NCI-H524 (cell line): ENCODE measurements at regions not wholly inside any gene's neighbourhood (a gene's known extent, or its start where the extent isn't known, plus 50 kb on each side); places are given as distances from the start of the nearest gene placed in this dataset.
"Not testable (repeated sequence)": the region's sequence is repeated elsewhere in the genome, so short reads cannot be mapped to it uniquely, and the experiment has no call there.

Experiments
- DNase-seq, 2 experiments: peaks; one replicate each; lab custom pipeline; 2025; lab: John Stamatoyannopoulos, UW

DNA sequence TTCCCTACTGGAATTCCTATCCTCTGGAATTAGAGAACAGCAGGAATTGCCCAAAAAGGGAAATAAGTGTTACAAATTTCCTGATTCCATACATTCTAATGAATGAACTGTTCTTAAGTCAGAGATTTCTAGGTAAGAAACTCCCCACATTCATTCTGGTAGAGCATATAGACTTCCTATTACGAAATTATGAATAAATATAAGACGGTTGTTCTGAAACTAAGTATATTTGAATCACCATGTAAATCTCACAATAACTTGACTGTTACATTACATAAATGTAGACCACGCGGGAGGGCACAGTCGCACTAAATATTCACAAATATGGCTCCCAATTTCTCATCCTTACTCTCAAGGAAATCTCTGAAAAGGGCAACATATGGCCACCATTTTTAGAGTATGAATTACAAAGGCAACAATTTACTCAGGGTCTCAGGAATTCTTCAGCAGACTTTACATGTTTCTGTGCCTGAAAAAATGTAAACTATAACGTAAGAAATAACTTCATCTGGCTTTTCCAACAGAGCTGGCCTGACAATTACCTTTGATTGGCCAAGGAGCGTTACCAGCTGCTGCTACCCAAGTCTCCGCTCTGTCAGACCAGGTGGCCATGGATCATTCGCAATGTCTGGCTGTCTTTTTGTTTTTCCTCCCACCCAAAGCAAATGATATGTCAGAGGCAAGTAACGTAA is 115.8 kb downstream of the MPP7 start:
- no peak for DNase-seq

DNA sequence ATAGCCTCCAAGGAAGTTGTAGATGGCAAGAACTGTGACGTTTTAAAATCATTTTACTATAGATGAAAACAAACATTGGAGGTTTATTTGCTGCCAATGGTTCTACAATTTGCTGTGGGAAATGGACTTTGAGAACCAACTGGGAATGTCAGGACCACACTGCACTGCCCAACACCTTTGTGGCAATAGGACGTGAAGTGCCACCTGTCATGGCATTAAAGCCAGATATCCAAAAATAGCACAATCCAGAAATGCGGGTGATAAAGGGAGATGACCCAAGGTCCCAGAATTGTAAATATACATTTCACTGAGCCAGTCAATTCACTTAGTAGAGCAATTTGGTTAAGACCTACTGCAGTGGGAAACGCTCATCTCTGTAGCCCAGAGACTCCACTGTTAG is 116.4 kb downstream of the MPP7 start:
- no peak for DNase-seq

DNA sequence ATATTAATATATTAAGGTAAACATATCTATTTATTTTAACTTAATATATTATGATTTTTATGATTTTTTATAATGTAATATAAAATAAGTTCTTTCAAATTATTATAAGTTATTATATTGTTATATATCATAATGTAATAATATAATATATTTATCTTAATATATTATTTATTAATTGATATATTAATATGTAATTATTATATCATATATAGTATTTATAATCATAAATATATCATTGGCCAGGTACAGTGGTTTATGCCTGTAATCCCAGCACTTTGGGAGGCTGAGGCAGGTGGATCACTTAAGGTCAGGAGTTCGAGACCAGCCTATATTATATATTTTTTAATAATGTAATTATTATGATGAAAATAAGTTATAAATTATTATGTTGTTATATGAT is 118.1 kb downstream of the MPP7 start:
- DNase-seq, result no peak

DNA sequence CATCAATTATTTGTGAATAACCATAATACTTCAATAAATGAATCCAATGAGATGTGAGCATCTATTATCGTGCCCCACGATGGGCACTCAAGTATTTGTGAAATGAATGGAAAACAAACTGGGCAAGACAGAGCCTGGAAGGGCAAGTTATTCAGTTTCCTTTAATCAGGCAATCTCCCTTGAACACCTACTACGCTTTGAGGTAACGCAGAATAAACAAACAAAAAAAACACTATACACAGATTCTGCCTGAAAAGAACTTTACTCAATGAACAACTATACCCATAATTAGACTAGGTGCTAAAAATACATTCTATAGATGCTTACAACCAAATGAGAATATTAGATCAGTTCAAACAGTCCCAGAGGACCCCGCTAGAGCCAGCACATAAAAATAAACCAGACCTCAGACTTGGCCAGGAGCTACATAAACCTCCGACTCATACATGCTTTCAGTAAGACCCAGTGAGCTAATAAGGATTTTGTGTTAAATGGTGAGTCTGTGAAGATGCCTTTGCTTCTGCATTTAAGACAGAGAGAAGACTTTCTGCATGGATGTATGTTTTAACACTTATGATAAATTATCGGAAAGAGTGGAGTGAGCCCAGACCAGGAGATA is 121.3 kb downstream of the MPP7 start:
- DNase-seq, result no peak

DNA sequence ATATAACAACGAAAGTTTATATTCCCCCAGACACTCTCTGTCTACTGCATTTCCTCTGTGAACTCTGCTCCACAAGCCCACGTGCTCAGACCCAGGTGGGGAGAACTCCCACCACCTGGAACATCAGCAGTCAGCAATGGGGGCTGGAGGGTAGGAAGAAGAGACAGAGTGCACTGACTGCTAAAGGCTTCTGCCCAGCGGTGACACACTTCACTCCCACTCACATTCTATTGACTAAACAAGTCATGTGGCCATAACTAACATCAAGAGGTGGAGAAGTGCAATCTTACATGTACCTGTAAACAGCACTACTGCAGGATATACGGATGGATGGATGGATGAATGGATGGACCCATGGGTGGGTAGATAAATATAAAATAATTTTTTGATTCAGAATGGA is 122.2 kb downstream of the MPP7 start:
- no peak for DNase-seq

DNA sequence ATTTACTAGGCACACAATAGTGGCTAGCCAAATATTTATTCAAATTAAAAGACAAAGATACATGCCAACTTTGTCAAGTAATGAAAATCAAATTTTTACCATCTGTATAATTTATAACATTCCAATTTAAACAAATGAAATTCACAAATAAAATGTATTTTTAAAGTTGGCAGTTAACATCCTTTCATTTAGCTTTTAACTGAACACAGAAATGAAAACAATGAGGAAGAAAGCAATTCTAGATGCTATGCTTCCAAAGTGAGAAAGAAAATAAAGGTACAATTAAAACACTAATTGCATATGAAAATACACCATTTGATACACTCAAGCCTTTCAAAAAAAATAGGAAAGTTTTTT is 123.1 kb downstream of the MPP7 start:
- DNase-seq, result no peak

DNA sequence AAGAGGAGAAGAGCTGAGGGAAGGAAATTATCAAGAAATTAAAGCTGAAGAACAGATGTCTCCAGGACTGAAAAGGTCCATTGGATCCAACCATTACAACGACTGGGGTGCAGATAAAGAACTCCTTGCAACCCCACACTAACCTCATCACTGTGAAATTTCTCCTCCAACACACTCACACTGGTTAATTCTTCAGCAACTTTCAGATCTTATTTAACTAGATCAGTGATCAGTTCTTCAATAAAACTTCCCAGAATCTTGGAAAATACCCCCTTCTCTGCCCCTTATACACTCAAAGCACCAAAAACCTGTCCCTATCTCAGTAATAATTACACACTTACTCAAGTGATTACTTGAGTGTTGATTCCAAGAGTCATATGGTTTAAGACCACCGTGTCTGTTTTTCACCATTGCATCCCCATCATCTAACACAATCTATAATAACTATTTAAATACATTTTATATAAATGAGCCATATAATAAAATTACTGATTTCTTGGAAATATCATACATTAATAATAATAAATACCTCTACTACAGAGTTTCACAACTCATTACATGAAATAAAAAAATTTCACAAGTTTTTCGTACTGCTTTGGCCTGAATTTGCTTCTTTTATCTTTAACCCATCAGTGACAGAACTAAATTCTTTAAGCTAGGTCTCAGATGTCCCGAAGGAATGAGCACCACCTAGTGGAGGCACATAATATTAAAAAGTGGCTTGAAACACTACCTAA is 123.7 kb downstream of the MPP7 start:
- peak in 1 of 2 experiments; percentile 20 for DNase-seq

DNA sequence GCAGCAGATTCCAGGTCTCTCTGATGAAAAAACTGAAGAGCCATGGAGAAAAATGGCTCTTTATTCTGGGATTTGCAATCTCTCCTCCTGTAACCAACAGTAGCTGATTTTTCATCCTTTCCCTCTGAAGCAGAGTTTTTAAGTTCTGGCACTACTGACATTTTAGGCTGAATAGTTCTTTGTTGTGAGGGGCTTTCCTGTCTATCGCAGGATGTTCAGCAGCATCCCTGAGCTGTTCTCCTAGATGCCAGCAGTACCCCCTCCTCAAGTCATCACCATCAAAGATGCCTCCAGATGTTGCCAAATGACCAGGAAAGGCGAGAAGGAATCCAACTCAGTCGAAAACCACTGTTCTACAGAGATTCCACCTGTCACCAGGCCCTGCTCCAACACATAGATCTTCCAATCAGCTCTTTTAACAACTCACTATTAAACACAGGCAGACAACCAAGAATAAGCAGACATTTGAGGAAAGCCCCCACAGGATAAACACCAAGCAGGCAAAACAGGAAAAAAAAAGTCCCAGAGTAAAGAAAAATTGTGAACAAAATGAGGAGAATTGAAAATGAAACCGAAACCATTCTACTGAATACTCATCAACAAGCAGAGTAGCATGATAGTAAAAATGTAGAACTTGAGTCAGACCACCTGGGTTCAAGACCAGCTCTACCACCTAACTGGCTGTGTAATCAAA is 124.8 kb downstream of the MPP7 start:
- no peak for DNase-seq

DNA sequence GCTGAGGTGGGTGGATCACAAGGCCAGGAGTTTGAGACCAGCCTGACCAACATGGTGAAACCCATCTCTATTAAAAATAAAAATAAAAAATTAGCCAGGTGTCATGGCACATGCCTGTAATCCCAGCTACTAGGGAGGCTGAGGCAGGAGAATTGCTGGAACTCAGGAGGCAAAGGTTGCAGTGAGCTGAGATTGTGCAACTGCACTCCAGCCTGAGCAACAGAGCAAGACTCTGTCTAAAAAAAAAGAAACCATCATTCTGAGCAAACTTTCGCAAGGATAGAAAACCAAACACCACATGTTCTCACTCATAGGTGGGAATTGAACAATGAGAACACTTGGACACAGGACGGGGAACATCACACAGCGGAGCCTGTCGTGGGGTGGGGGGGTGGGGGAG is 126.4 kb downstream of the MPP7 start:
- DNase-seq, result not testable (repeated sequence)

DNA sequence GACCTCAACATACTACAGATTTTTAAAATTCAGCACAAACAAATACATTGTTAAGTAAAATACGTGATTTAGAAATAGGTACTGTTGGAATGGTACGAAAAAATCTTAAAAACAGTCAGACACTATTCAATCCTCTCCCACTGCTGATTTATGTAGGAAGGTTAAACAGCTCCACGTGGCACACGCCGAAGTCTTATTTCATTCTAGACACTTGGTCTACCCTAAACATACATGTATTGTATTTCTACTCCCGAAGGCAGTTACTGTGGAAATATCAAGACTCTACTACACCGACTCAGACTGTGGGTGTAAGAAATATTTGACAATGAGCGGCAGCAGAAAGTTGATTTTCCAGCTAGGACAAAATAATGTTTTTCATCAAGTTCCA is 130.6 kb downstream of the MPP7 start:
- DNase-seq, result no peak

DNA sequence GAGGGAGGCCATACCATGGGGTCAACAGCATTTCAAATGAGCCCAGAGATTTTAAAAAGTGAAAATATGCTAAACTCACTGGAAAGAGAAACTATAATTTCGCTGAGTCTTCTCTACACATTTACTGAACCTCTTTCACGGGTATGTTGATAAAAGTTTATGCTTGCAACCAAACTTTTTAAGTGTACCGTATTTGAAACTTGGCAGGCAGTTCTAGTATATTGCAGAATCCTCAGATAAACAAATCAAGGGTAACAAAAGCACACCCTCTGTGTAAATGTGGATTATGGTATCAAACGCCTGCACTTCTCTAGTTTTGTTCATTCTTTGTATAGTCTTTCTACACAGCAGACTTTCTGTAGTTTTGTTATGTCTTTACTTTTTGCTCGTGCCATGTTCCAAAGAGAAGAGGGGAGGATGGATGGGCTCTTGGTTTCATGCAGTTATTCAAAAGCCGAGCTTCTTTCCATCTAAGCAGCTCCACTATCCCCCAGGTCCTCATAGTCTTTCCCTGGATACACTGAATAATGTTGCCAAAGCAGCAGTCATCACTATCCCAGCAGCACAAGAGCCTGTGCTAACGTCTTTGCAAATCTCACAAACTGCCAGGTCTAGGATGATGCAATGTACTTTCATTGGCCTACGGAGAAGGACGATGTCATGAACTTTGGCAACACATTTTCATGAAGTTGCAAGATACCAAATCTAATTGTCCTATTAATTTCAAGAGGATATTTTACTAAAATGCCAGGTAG is 131.2 kb downstream of the MPP7 start:
- DNase-seq, result no peak

DNA sequence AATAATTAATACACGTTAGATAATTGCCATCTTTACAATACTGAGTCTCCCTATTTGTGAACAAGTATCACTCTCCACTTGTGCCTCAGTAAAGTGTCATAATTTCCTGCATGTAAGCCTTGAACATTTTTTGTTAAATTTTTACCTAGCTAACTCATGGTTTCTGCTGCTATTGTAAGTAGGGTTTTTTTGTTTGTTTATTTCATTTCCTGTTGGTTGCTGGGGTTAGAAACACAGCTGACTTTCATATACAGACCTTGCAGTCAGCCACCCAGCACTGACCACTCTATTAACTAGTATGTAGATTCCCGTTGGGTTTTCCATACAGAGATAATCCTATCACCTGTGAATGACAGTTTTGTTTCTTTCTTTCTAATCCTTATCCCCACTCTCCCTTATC is 133.3 kb downstream of the MPP7 start:
- no peak for DNase-seq

DNA sequence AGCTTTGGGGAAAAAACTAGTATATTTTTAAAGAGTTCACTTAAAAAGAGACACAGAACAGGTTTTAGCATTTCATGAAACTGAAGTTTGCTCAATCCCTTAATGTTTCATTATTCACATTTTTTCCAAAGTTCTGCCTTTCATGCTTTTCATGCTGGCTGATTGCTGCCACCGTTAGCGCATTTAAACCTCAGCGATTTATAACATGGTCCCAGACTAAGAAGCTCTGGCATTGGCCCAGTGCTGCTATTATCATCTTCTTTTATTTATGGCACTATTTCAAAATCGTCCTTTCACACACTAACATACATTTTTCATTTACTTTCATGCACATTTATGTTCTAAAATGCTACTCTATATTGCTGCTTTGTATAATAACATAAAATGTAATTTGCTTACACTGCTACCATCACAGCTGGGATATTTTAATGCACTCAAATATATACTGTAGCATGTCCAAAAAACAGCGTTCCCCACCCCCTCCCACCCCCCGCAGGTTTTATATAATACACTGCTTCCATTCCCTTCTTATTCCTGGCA is 141.9 kb downstream of the MPP7 start:
- no peak for DNase-seq

DNA sequence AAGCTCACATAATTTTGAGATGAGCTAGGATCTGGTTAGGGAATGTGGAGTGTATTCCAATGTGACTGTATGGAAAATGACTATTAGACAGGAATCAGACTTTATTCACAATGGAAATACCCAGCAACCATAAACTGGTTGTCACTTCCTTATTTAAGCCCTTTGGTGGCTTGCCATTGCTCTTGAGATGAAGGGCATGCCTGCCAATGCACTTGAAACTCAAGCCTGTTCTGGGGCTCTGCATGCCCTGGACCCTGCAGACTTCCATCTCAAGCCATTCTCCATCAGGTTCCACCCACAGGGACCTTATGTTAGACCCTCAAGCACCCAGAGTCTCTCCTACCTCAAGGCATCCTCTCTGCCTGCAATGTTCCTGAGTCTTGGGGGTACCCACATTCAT is 145.5 kb downstream of the MPP7 start:
- DNase-seq, result no peak

DNA sequence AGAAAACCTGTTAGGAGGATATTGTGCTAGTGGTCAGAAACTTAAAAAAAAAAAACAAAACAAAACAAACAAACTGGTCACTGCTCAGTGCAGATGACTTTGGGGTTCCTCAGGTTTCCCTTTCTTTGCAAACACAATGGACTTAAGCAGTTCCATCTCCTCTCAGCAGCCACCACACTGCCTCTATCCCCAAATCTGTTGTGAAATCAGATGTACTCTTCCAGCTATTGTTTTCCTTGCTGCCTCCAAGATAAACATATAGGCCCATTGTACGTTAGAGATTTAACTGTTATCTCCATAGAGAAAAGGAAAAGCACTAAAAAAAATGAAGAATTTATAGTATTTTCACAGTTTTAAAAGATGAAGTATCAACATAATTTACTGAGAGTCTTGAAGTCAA is 147.1 kb downstream of the MPP7 start:
- DNase-seq, result no peak

DNA sequence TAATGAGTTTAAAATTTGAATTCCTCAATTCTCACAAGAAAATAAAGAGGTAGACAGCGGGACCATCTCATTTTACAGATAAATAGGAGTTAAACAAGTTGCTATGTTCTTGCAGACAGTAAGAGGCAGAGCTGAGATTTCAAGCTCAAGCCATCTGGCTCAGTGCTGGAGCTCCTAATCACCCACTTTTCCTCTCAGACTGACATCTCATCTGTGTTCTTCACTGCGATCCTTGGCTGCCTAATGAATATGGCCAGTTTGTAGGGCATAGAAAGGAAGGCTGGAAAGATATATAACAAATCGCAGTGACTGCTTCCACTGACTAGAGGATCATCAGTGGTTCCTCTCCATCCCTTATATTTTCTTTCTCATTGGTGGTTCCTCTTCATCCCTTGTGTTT is 151.2 kb downstream of the MPP7 start:
- DNase-seq, result peak; percentile 14 to 69

DNA sequence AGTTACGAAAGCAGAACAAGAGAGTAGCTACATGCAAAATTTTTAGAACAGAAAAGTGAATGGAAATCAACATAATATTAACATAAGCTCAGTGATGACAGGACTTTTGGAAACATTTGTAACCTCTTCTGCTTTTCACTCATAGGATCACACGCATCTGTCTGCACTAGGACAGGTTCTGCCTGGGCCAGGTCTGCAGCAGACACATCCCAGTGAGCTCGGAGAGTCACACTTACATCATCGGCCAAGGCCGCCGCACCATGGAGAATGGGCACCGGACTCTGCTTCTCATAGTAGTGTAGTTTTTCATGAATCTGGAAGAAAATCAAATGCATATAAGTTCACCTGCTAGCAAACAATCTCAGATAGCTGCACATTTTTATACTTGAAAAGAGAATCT is 150.9 kb upstream of the ODAD2 start:
- no peak for DNase-seq

DNA sequence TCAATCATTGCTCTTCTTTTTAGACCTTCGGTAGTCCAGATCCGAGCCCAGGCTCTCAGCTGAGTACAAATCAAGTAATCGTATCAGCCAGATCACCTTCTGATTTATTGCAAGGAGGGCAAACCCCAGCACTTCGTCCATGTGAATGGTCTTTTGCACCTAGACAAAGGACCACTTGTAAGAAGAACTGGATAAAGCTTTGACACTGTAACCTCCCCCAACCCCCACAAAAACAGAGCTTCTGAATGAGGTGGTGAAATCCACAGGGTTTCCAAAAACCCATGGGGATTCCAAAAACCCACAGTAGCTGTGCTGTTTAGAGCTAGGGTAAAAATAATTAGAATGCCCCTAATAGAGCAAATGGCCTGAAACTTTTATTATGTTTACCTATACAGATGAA is 148.8 kb upstream of the ODAD2 start:
- DNase-seq, result no peak

DNA sequence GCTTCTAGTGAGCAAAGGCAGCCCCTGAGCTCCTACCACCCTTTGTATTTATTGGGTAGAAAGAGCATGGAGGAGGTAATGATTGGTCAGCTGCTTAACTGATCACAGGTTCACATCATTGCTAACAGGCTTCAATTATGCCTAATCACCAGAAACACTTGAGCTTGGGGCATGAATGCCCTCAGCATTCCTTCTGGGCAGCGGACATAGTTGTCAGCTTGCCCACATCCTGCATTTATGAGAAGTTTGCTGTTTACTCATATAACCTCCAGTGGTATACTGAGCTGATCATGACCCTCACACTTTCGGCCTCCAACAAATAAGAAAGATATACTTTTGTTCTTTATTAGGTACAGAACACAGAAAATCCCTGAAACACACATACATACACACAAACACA is 140.3 kb upstream of the ODAD2 start:
- DNase-seq, result no peak

DNA sequence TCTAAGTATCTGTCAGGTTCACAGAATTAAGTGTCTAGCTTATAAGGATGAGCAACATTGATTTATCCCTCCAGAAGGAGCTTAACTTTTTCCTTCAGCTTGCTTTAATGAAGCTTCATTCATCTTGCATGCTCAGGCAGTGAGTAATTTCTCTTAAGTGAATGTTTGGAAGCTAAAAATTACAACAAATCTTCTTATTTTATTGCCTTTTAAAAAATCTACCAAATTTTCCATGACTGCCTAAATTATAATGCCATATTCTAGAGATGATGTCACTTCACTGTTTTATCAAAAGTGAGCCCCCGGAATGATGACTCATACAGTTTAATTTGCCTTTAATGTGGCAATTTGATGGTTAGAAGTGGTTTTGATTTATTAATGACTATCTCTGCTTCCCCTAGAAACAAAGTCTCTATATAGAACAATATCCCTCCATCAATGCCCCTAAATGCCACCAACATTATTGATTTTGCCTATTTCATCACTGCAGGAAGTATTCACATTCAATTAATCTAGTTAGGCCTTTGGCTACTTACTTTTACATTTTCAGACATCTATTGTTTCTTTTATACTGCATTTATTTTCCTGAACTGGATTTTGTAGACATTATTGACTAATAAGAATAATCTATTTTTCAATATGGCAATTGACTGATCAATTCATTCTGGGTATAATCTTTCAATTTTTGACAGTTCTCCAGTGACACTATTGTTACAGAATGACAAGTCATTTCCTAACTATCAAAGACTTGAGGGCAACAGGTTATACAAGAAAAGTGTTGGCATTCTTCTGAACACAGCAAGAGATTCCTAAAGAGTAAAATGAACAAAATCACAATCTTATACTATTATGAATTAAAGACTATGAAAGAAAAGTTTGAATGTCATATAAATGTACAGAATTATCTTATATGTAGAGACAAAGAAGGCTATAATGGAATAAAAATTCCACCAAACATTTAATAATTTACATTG is 139.3 kb upstream of the ODAD2 start:
- no peak for DNase-seq

DNA sequence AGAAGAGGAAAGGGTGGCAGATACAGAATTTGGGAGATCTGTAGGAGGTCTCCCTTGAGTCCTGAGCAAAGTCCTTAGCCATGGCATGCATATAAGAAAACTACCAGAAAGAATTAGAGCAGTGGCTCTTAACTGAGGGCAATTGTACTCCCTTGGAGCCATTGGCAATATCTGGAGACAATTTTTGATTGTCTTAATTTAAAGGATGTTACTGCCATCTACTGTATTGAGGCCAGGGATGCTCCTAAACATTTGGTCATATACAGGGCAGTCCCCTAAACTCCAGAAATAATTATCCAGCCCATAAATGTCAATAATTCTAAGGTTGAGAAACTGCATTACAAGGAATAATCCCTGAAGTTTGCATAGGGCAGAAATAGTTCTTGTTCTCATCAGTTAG is 136.4 kb upstream of the ODAD2 start:
- no peak for DNase-seq
